ENCODE measurements at regions not wholly inside any gene's neighbourhood (a gene's known extent, or its start where the extent isn't known, plus 50 kb on each side); places are given as distances from the start of the nearest gene placed in this dataset.

DNA sequence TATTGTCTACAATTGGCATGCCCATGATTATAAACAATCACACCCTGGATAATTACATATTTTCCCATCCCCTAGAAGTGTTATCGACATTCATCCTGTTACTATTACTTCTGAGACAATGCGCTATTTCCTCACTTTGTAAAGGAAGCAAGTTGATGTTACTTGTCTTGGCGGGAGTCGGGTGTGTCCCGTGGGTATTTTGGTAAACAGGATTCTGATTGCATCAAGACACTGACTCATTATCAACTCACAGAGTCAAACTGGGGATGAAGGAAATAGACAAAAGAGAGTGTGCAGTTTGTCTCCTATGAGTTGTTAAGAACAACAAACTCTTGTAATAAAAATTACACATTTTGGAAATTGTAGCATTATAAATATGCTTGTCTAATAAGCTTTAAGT, 142.7 kb downstream of the GALR1 start:
- TF ChIP-seq, protein P1, sequence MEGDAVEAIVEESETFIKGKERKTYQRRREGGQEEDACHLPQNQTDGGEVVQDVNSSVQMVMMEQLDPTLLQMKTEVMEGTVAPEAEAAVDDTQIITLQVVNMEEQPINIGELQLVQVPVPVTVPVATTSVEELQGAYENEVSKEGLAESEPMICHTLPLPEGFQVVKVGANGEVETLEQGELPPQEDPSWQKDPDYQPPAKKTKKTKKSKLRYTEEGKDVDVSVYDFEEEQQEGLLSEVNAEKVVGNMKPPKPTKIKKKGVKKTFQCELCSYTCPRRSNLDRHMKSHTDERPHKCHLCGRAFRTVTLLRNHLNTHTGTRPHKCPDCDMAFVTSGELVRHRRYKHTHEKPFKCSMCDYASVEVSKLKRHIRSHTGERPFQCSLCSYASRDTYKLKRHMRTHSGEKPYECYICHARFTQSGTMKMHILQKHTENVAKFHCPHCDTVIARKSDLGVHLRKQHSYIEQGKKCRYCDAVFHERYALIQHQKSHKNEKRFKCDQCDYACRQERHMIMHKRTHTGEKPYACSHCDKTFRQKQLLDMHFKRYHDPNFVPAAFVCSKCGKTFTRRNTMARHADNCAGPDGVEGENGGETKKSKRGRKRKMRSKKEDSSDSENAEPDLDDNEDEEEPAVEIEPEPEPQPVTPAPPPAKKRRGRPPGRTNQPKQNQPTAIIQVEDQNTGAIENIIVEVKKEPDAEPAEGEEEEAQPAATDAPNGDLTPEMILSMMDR (IDR thresholded peaks at IDR 0.05): no peak
- no peak for TF ChIP-seq POLR2AphosphoS5 (IDR thresholded peaks at IDR 0.05)
